GM12872 (cell line): ENCODE measurements at regions not wholly inside any gene's neighbourhood (a gene's known extent, or its start where the extent isn't known, plus 50 kb on each side); places are given as distances from the start of the nearest gene placed in this dataset.

Source experiments
- TF ChIP-seq, protein P1 (sequence below): IDR thresholded peaks from 3 replicates; pipeline ENCODE4 v1.5.1; 2011; ENCODE audit warnings: low read depth, mild to moderate bottlenecking, low read length, moderate library complexity; ENCODE audit not compliant: insufficient read depth

DNA sequence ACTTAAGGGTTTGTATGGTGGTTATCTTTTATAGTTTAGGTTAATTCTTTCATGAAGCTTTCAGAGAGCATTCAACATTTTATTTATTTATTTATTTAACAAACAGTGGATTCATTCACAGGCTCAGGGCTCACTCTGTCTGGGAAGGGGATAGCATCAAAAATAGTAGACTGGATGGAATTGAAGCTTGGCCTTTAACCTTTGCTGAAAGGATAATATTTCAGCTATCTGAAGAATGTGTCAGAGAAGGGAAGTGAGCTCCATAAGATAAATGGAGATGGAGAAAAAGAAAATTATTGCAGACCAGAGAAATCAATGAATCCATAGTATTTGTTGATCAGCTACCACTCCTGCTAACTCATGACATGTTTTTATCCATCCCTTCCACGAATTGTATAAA lies 305.6 kb downstream of the COG6 start:
- TF ChIP-seq, protein P1, sequence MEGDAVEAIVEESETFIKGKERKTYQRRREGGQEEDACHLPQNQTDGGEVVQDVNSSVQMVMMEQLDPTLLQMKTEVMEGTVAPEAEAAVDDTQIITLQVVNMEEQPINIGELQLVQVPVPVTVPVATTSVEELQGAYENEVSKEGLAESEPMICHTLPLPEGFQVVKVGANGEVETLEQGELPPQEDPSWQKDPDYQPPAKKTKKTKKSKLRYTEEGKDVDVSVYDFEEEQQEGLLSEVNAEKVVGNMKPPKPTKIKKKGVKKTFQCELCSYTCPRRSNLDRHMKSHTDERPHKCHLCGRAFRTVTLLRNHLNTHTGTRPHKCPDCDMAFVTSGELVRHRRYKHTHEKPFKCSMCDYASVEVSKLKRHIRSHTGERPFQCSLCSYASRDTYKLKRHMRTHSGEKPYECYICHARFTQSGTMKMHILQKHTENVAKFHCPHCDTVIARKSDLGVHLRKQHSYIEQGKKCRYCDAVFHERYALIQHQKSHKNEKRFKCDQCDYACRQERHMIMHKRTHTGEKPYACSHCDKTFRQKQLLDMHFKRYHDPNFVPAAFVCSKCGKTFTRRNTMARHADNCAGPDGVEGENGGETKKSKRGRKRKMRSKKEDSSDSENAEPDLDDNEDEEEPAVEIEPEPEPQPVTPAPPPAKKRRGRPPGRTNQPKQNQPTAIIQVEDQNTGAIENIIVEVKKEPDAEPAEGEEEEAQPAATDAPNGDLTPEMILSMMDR, result no peak

DNA sequence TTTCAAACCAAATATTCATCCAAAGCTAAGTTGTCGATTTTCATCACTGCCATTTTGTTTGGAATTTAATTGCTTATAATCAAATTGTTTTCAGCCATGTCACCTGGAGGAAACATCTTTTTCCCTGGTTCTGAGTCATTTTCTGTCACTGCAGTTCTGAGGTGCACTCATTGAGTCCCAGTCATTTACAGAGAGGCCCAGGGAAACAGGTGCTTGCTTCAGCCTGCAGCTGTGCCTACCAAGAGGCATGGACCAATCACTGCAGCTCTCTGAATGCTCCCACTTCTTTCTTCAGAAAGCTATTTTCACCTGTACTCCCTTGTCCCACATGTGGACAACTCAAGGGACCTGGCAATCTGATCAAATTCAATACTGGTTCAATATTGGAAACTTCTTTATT lies 308.1 kb downstream of the COG6 start:
- TF ChIP-seq, protein P1, result no peak

DNA sequence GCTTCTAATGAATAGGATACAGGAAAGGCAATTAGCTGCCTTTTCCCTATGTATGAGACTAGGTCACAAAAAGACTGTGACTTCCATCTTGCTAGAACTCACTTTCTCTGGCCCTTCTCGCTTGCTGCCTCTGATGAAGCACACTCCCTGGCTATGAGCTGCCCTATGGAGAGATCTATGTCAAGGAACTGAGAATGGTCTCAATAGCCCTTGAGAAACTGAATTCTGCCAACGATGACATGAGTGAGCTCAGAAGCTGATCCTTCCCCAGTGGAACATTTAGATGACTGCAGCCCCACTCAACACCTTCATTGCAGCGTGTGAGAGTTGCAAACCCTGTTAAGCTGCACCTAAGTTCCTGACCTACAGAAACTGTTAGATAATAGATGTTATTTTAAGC lies 309.8 kb downstream of the COG6 start:
- TF ChIP-seq, protein P1, result no peak

DNA sequence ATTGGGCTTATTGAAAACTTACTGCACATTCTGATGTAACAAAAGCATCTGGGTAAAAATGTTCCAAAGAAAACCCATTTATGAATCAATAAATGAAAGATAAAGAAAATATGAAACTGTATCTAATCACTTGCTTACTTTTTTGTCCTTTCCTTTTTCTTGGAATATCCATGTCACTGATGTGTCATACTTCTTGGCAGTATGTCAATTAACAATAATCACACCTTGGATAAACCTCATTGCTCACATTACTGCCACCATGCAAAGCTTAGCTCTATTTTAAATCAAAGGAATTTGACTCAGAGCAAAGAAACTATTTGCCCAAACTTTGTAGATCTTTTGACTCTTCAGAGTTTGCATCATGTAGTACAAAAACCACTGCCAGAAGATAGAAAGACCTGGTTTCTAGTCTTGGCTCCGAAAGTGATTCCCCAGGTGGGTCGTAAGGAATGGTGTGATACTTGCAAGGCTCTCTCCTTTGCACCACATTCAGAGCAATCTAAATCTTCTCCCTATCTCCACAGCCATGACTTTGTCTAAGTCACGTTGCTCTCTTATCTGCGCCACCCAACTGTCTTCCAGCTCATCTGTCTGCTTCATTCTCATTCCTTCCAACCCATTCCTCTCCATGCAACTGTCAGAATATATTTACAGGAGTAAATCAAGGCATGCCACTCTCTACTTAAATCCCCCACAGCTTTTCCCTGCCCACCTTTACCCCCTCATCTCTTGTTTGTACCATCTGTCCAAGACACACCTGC lies 311.9 kb downstream of the COG6 start:
- TF ChIP-seq, protein P1, result no peak

DNA sequence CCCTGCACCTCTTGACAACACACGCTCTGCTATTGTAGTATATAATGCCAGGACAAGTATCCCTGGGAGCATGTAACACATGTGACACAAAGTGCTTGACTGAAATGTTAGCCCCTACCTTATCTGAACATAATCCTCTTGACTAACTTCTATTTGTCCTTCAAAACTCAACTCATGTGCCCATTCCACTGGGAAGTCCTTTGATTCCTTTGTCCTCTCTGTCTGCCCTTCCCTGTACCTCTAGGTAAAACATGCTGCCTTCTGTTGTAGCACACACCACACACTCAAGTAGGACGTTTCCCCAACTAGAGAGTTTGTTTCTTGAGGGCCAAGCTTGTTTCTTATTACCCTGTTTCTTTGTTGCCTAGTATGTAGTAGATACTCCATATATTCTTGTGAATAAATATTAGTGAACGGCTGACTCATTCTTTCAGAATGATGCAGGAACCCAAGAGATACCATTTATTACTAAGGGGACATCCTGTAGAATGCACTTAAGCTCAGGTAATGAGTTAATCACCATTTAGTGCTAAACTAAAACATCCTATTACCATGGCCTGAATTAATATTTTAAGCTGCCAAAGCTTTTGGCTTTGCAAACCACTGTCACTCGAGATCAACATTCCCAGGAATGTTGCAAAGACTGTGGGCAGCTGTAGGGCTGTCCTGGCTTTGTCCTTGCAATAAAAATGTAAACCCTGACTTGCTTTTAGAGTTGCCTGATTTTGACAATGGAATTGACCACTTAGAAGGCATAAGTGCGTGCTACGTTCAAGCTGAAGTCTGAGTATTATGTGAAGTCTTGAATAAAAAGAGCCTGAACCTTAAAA lies 313.4 kb downstream of the COG6 start:
- TF ChIP-seq, protein P1, result no peak

DNA sequence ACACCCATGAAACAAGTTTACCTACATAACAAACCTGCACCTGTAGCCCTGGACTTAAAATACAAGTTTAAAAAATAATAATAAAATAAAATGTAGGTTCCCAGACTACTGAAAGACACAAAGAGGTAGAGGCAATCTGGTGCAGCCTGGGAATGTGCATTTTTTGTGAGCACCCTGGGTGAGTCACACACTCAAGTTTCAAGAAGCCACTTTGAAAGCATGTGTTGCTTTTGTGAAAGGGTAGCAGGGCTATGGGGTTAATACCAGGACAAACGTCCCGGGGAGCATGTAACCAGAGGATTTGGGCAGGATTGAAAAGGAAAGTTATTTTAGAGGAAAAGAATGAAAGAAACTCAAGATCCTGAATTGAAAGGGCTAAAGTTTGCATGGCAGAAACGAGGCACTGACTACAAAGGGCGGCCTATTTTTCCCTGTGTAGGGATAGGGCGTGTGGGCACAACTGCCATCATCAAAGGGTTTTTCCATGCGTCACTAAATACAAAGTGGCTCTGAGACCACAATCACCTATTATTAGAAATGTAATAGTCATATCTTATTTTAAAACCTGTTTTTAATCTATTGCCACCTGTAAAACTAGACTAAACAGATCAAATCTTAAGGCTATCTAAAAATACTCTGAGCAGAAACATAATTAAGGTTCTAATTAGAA lies 314.9 kb downstream of the COG6 start:
- TF ChIP-seq, protein P1, result no peak

DNA sequence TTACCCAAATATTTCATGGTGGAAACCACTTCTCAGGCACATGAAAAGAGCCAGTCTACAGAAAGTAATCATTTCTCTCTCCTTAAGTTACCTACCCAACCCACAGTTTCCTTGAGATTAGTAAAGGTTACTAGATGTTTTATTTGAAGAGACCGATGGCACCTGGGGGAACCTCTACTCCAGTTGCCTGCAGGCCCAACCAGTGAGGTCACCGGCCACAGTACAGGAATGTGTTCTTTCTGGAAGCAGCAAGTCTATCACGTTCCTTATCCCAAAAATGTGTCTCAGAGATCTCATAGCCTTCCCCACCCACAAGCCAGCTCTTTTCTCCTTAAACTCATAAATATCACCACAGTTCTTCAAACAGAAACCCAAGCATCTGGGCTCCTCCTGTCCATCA lies 316.1 kb downstream of the COG6 start:
- TF ChIP-seq, protein P1, result no peak
